ENCODE measurements at regions not wholly inside any gene's neighbourhood (a gene's known extent, or its start where the extent isn't known, plus 50 kb on each side); places are given as distances from the start of the nearest gene placed in this dataset.

- no peak for DNase-seq (ENCODE audit: low read depth in 2 of 2)
Measured at GRCh38 chr9:135252980-135253304, 165.5 kb downstream of the OLFM1 start.

- no peak for DNase-seq (ENCODE audit: low read depth in 2 of 2)
Measured at GRCh38 chr9:135253305-135254004, 166.0 kb downstream of the OLFM1 start.

GRCh38 chr9:135254176-135255032 lies 166.9 kb downstream of the OLFM1 start:
- DNase-seq (ENCODE audit: low read depth in 2 of 2), result no peak

GRCh38 chr9:135255033-135255840 lies 167.8 kb downstream of the OLFM1 start:
- DNase-seq (ENCODE audit: low read depth in 2 of 2), result no peak

GRCh38 chr9:135255841-135256580 lies 168.5 kb downstream of the OLFM1 start:
- DNase-seq (ENCODE audit: low read depth in 2 of 2), result no peak

GRCh38 chr9:135256581-135257354 lies 169.3 kb downstream of the OLFM1 start:
- DNase-seq (ENCODE audit: low read depth in 2 of 2), result no peak

- no peak for DNase-seq (ENCODE audit: low read depth in 2 of 2)
Measured at GRCh38 chr9:135258461-135258860, 171.0 kb downstream of the OLFM1 start.

GRCh38 chr9:135259273-135259672 lies 171.8 kb downstream of the OLFM1 start:
- no peak for DNase-seq (ENCODE audit: low read depth in 2 of 2)

GRCh38 chr9:135260221-135261180 lies 173.0 kb downstream of the OLFM1 start:
- DNase-seq (ENCODE audit: low read depth in 2 of 2), result no peak

- DNase-seq (ENCODE audit: low read depth in 2 of 2), result no peak
Measured at GRCh38 chr9:135262248-135262647, 174.8 kb downstream of the OLFM1 start.

- DNase-seq (ENCODE audit: low read depth in 2 of 2), result no peak
Measured at GRCh38 chr9:135263511-135263910, 176.0 kb downstream of the OLFM1 start.

- no peak for DNase-seq (ENCODE audit: low read depth in 2 of 2)
Measured at GRCh38 chr9:135265931-135266330, 178.5 kb downstream of the OLFM1 start.

GRCh38 chr9:135267191-135267809 lies 179.8 kb downstream of the OLFM1 start:
- DNase-seq (ENCODE audit: low read depth in 2 of 2), result no peak

GRCh38 chr9:135268031-135268430 lies 180.6 kb downstream of the OLFM1 start:
- no peak for DNase-seq (ENCODE audit: low read depth in 2 of 2)

GRCh38 chr9:135268981-135269380 lies 181.5 kb downstream of the OLFM1 start:
- no peak for DNase-seq (ENCODE audit: low read depth in 2 of 2)

GRCh38 chr9:135269912-135270830 lies 182.7 kb downstream of the OLFM1 start:
- no peak for DNase-seq (ENCODE audit: low read depth in 2 of 2)

- DNase-seq (ENCODE audit: low read depth in 2 of 2), result no peak
Measured at GRCh38 chr9:135271425-135271824, 184.0 kb downstream of the OLFM1 start.

- no peak for DNase-seq (ENCODE audit: low read depth in 2 of 2)
Measured at GRCh38 chr9:135272608-135273007, 185.1 kb downstream of the OLFM1 start.

Data from fibroblast of skin of left quadriceps (primary cell).